HepG2 (cell line): ENCODE measurements at regions not wholly inside any gene's neighbourhood (a gene's known extent, or its start where the extent isn't known, plus 50 kb on each side); places are given as distances from the start of the nearest gene placed in this dataset.

Experiments
- ARID5B ChIP-seq: IDR thresholded peaks from 2 replicates; pipeline ENCODE4 v1.4.0; 2020; ENCODE audit warnings: mild to moderate bottlenecking, missing genetic modification reagents
- FOXK1 ChIP-seq: sonication (generic); formaldehyde crosslinking; IDR thresholded peaks from 2 replicates; pipeline ENCODE4 v1.4.0; 2020; ENCODE audit warnings: low read depth, missing genetic modification reagents, borderline replicate concordance
- HBP1 ChIP-seq: IDR thresholded peaks from 2 replicates; pipeline ENCODE4 v1.6.1; 2016; ENCODE audit warnings: low read depth, control low read depth
- KLF11 ChIP-seq: IDR thresholded peaks from 2 replicates; pipeline ENCODE4 v1.6.1; 2016; ENCODE audit warnings: missing compliant biosample characterization
- MIXL1 ChIP-seq: IDR thresholded peaks from 2 replicates; pipeline ENCODE4 v1.6.1; 2016
- MXD1 ChIP-seq: sonication (generic); formaldehyde crosslinking; IDR thresholded peaks from 2 replicates; pipeline ENCODE4 v1.4.0; 2020; ENCODE audit warnings: mild to moderate bottlenecking, missing genetic modification reagents
- PPARG ChIP-seq: conservative IDR thresholded peaks from 2 replicates; pipeline ENCODE4 v1.6.1; 2016; ENCODE audit warnings: missing biosample characterization, missing genetic modification reagents
- RFXANK ChIP-seq: IDR thresholded peaks from 2 replicates; pipeline ENCODE4 v1.6.1; 2016
- RXRB ChIP-seq: IDR thresholded peaks from 2 replicates; pipeline ENCODE4 v1.6.1; 2016; ENCODE audit warnings: borderline replicate concordance, missing genetic modification reagents, missing compliant biosample characterization
- SMARCE1 ChIP-seq: fragments of 450-650 bp; IDR thresholded peaks from 2 replicates; pipeline ENCODE4 v1.6.1; 2017; ENCODE audit warnings: borderline replicate concordance
- SRY ChIP-seq: sonication (generic); formaldehyde crosslinking; IDR thresholded peaks from 2 replicates; pipeline ENCODE4 v1.8.0; 2022; ENCODE audit warnings: mild to moderate bottlenecking, missing genetic modification reagents
- ZBTB26 ChIP-seq: IDR thresholded peaks from 2 replicates; pipeline ENCODE4 v1.6.1; 2016; ENCODE audit warnings: missing compliant biosample characterization, missing genetic modification reagents, borderline replicate concordance
- ZBTB7B ChIP-seq: sonication (generic); formaldehyde crosslinking; IDR thresholded peaks from 2 replicates; pipeline ENCODE4 v1.4.0; 2020; ENCODE audit warnings: missing genetic modification reagents
- ZGPAT ChIP-seq: IDR thresholded peaks from 2 replicates; pipeline ENCODE4 v1.6.1; 2016; ENCODE audit warnings: mild to moderate bottlenecking
- ZNF124 ChIP-seq: sonication (generic); formaldehyde crosslinking; IDR thresholded peaks from 2 replicates; pipeline ENCODE4 v1.4.0; 2020; ENCODE audit warnings: missing genetic modification reagents
- ZNF547 ChIP-seq: sonication (generic); formaldehyde crosslinking; IDR thresholded peaks from 2 replicates; pipeline ENCODE4 v1.5.1; 2020; ENCODE audit warnings: mild to moderate bottlenecking, missing genetic modification reagents
- ZNF570 ChIP-seq: sonication (generic); formaldehyde crosslinking; IDR thresholded peaks from 2 replicates; pipeline ENCODE4 v1.4.0; 2020; ENCODE audit warnings: mild to moderate bottlenecking, missing genetic modification reagents, borderline replicate concordance

GRCh38 chr15:62782071-62782841, 260.3 kb upstream of the TPM1 start (continued):
- TF ChIP-seq ZNF547 (CRISPR knock-in tag), result 0 out of 2 replicates have a peak, but pooled peaks have one; percentile 27
- peak; percentile 49 for TF ChIP-seq ARID5B (CRISPR knock-in tag)
- no peak for TF ChIP-seq ZGPAT (CRISPR knock-in tag)
- no peak for TF ChIP-seq ZBTB7B (CRISPR knock-in tag)
- 0 out of 2 replicates have a peak, but pooled peaks have one; percentile 58 for TF ChIP-seq ZNF124
- peak; percentile 69; the same call in 1 of the 2 replicates for TF ChIP-seq HBP1 (CRISPR knock-in tag)
- no peak for TF ChIP-seq SMARCE1
- TF ChIP-seq ZBTB26 (CRISPR knock-in tag), result peak; percentile 51; the same call in 1 of the 2 replicates
- TF ChIP-seq ZNF570 (CRISPR knock-in tag), result no peak
- peak; percentile 50; the same call in 1 of the 2 replicates for TF ChIP-seq FOXK1 (CRISPR knock-in tag)
- TF ChIP-seq SRY (CRISPR knock-in tag), result 0 out of 2 replicates have a peak, but pooled peaks have one; percentile 37
- TF ChIP-seq PPARG (CRISPR knock-in tag), result no peak
- peak; percentile 67; the same call in 1 of the 2 replicates for TF ChIP-seq MIXL1 (CRISPR knock-in tag)
- no peak for TF ChIP-seq KLF11 (CRISPR knock-in tag)
- peak; percentile 38; the same call in 1 of the 2 replicates for TF ChIP-seq RXRB
- 0 out of 2 replicates have a peak, but pooled peaks have one; percentile 36 for TF ChIP-seq RFXANK
- no peak for TF ChIP-seq MXD1 (CRISPR knock-in tag)
